Prostate gland (tissue), 2 donors: ENCODE measurements at regions not wholly inside any gene's neighbourhood (a gene's known extent, or its start where the extent isn't known, plus 50 kb on each side); places are given as distances from the start of the nearest gene placed in this dataset.

Source experiments
- POLR2A ChIP-seq: fragments of 450-650 bp; IDR thresholded peaks from one replicate; pipeline ENCODE4 v1.6.1; 2016; ENCODE audit warnings: antibody characterized with exemption, mild to moderate bottlenecking
- TF ChIP-seq, protein P1 (sequence below), 4 experiments: fragments of 200-600 bp in 2 of 4; fragments of 450-650 bp in 2 of 4; sonication (generic) in 2 of 4; IDR thresholded peaks; 1 replicate in 3 of 4; 2 replicates in 1 of 4; pipeline ENCODE4 v1.5.1; 2016 to 2019; ENCODE audit warnings: antibody characterized with exemption in 4 of 4, mild to moderate bottlenecking in 2 of 4, moderate library complexity in 2 of 4

DNA sequence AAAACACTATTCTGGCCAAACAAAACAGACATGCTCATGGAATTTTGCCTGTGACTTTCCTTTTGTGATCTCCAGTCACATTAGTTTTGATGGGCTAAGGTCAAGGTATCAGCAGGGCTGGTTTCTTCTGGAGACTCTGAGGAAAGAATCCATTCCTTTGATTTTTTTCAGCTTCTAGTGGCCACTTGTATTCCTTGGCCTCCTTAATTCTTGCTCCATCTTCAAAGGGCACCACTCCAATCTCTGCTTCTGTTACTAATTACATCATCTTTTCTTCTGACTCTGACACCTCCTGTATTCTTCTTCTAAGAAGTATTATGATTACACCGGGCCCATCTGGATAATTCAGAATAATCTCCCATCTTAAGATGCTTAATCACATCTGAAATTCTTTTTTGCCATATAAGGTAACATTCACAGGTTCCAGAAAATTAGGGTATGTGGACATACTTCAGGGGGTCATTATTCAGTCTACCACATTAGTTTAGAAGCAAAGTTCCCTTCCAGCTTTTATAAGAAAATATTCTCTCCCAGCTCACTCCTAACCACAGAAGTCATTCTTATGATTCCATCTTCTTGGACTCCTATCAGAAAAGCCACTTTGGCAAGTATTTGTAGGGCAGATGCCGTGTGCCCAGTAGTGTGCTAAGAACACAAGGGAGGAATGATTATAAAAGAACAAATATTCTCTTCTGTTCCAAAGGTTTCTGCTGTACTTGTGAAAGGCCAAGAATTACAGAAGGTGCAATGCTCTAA is 56.4 kb upstream of the FSHB start:
- no peak for TF ChIP-seq POLR2A
- TF ChIP-seq, protein P1, sequence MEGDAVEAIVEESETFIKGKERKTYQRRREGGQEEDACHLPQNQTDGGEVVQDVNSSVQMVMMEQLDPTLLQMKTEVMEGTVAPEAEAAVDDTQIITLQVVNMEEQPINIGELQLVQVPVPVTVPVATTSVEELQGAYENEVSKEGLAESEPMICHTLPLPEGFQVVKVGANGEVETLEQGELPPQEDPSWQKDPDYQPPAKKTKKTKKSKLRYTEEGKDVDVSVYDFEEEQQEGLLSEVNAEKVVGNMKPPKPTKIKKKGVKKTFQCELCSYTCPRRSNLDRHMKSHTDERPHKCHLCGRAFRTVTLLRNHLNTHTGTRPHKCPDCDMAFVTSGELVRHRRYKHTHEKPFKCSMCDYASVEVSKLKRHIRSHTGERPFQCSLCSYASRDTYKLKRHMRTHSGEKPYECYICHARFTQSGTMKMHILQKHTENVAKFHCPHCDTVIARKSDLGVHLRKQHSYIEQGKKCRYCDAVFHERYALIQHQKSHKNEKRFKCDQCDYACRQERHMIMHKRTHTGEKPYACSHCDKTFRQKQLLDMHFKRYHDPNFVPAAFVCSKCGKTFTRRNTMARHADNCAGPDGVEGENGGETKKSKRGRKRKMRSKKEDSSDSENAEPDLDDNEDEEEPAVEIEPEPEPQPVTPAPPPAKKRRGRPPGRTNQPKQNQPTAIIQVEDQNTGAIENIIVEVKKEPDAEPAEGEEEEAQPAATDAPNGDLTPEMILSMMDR (IDR thresholded peaks at IDR 0.05), result no peak
